CD14-positive monocyte (primary cell): ENCODE measurements at regions not wholly inside any gene's neighbourhood (a gene's known extent, or its start where the extent isn't known, plus 50 kb on each side); places are given as distances from the start of the nearest gene placed in this dataset.

Experiments
- DNase-seq, 3 donors: peaks; one replicate each; pipeline ENCODE4 v3.0.0-alpha.2; 2011 to 2022
- H2AFZ ChIP-seq: 2 replicates; pipeline ENCODE4 v1.6.0; 2012; ENCODE audit warnings: mild to moderate bottlenecking, low read depth, low read length, inconsistent platforms; ENCODE audit not compliant: insufficient read depth, poor library complexity, severe bottlenecking
- H3K27ac ChIP-seq, 2 donors: 1 replicate in 1 of 2; 2 replicates in 1 of 2; pipeline ENCODE4 v1.5.1; 2012 to 2013; ENCODE audit warnings: low read length in 2 of 2, control low read depth in 1 of 2, inconsistent platforms in 1 of 2, low read depth in 1 of 2, mild to moderate bottlenecking in 1 of 2
- H3K27me3 ChIP-seq, 2 donors: one replicate each; pipeline versions ENCODE4 v1.6.0 to v1.6.1; 2011 to 2013; ENCODE audit warnings: low read length in 2 of 2; ENCODE audit not compliant: control insufficient read depth in 2 of 2, insufficient read depth in 2 of 2
- H3K36me3 ChIP-seq, 2 donors: replicated peaks in 1 of 2; 1 replicate in 1 of 2; 2 replicates in 1 of 2; pipeline versions ENCODE4 v1.5.1 to v1.6.1; 2012 to 2013; ENCODE audit warnings: low read length in 2 of 2, control low read depth in 1 of 2, inconsistent platforms in 1 of 2, mild to moderate bottlenecking in 1 of 2; ENCODE audit not compliant: insufficient read depth in 2 of 2, control insufficient read depth in 1 of 2
- H3K4me1 ChIP-seq, 2 donors: 1 replicate in 1 of 2; 2 replicates in 1 of 2; pipeline versions ENCODE4 v1.5.1 to v1.6.1; 2012 to 2013; ENCODE audit warnings: low read length in 2 of 2, control low read depth in 1 of 2, inconsistent platforms in 1 of 2, mild to moderate bottlenecking in 1 of 2, moderate library complexity in 1 of 2; ENCODE audit not compliant: insufficient read depth in 2 of 2, control insufficient read depth in 1 of 2
- H3K4me2 ChIP-seq: replicated peaks from 2 replicates; pipeline ENCODE3; 2012; ENCODE audit warnings: low read length, moderate library complexity, mild to moderate bottlenecking; ENCODE audit not compliant: poor library complexity, severe bottlenecking; ENCODE audit errors: extremely low read depth
- H3K4me3 ChIP-seq, 3 experiments: fragments of 200-600 bp in 1 of 3; sonication (generic) in 1 of 3; replicated peaks in 1 of 3; 1 replicate in 2 of 3; 2 replicates in 1 of 3; pipeline ENCODE4 v1.5.1; 2011 to 2013; ENCODE audit warnings: low read length in 3 of 3, mild to moderate bottlenecking in 3 of 3, control low read depth in 2 of 3, low read depth in 2 of 3, inconsistent platforms in 1 of 3, moderate library complexity in 1 of 3
- H3K79me2 ChIP-seq: 2 replicates; pipeline ENCODE4 v1.6.0; 2012; ENCODE audit warnings: mild to moderate bottlenecking, control low read depth, inconsistent platforms, low read length, moderate library complexity; ENCODE audit not compliant: insufficient read depth
- H3K9ac ChIP-seq: 2 replicates; pipeline ENCODE4 v1.6.0; 2017; ENCODE audit warnings: low read length, mild to moderate bottlenecking; ENCODE audit not compliant: insufficient read depth, poor library complexity, severe bottlenecking
- H3K9me3 ChIP-seq, 2 donors: replicated peaks in 1 of 2; 1 replicate in 1 of 2; 2 replicates in 1 of 2; pipeline versions ENCODE4 v1.5.1 to v1.6.1; 2012 to 2013; ENCODE audit warnings: low read length in 2 of 2, control low read depth in 1 of 2; ENCODE audit not compliant: control insufficient read depth in 1 of 2, insufficient read depth in 1 of 2
- H4K20me1 ChIP-seq: 2 replicates; pipeline ENCODE4 v1.6.0; 2012; ENCODE audit warnings: mild to moderate bottlenecking, low read length, control low read depth, moderate library complexity; ENCODE audit not compliant: insufficient read depth
- H3K27ac Mint-ChIP-seq, 7 donors: one replicate each; pipeline ENCODE4 v1.8.0; 2020; ENCODE audit warnings: mild to moderate bottlenecking in 7 of 7, mixed read lengths in 7 of 7, moderate library complexity in 6 of 7, inconsistent platforms in 2 of 7
- H3K27me3 Mint-ChIP-seq, 3 donors: one replicate each; pipeline ENCODE4 v1.8.0; 2021 to 2022; ENCODE audit warnings: low read depth in 3 of 3, mild to moderate bottlenecking in 3 of 3, mixed read lengths in 3 of 3, moderate library complexity in 3 of 3, inconsistent platforms in 1 of 3
- H3K36me3 Mint-ChIP-seq, 2 donors: one replicate each; pipeline ENCODE4 v1.8.0; 2020; ENCODE audit warnings: mixed read lengths in 2 of 2, inconsistent platforms in 1 of 2, mild to moderate bottlenecking in 1 of 2
- H3K4me1 Mint-ChIP-seq: one replicate; pipeline ENCODE4 v1.8.0; 2020; ENCODE audit warnings: mild to moderate bottlenecking, mixed read lengths
- H3K4me3 Mint-ChIP-seq, 2 donors: one replicate each; pipeline ENCODE4 v1.8.0; 2020; ENCODE audit warnings: mild to moderate bottlenecking in 2 of 2, mixed read lengths in 2 of 2, moderate library complexity in 1 of 2
- H3K9me3 Mint-ChIP-seq, 7 donors: one replicate each; pipeline ENCODE4 v1.8.0; 2020 to 2022; ENCODE audit warnings: mixed read lengths in 7 of 7, mild to moderate bottlenecking in 6 of 7, moderate library complexity in 6 of 7, inconsistent platforms in 2 of 7
- WGBS: methylation state at CpG from one replicate; pipeline ENCODE4 v1.1.5; 2013; ENCODE audit warnings: missing lambda C conversion rate; ENCODE audit not compliant: insufficient coverage; 5-methylcytosine and 5-hydroxymethylcytosine counted together
- intact Hi-C, 2 donors: fragments of 100-400 bp; cut with micrococcal nuclease; formaldehyde crosslinking; loops; one replicate each; pipeline versions ENCODE4 v1.15.0 to v1.15.1; 2023
- TF ChIP-seq, protein P1 (sequence below): fragments of 200-600 bp; IDR thresholded peaks from one replicate; pipeline ENCODE4 v1.8.0; 2022; ENCODE audit warnings: antibody characterized with exemption, mild to moderate bottlenecking

DNA sequence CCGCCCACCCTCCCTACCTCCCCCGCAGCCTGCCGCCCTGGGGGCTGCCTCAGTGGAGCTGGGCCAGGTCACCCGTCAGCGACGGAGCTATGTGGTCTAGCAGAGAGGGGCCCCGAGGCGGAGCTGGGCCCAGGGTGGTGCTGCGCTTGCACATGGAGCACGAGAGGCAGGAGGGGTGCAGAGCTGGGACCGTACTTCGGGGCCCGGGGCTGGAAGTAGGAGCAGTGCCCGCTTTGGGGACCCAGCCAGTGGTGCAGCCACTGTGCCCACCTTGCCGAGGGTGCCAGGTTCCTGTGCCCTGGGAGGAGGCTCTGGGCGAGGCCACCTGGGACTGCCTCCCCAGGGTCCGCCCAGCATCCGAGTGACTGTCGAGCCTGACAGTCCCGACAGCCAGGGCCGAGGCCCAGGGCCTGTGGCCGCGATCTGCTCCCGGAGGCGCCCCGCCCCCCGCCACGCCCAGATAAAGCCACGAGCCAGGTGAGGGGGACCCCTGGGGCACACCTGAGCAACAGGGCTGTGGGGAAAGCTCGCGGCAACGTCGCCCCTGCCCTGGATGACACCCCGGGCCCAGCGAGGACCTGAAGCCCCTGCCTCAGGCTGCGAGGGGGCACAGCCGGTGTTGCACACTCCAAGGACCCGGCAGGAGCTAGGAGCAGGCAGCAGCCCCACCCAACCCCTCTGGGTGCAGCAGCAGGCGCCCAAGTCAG lies 117.5 kb downstream of the DNAAF6 start:
- no peak overlapping the region for H3K4me3 ChIP-seq
- H3K4me1 Mint-ChIP-seq = no peaks in the 10 kb centered on the region
- no peak overlapping the region for H3K27ac Mint-ChIP-seq
- H3K4me1 ChIP-seq = no peaks in the 10 kb centered on the region
- no peak overlapping the region for H3K27ac ChIP-seq
- peaks cover 6 to 12% (median 8%) of the 10 kb centered on the region in 3 donors for H3K27me3 Mint-ChIP-seq
- WGBS = 34% methylated on average over 27 of the region's 39 CpGs
- H3K4me2 ChIP-seq = no peak overlapping the region
- TF ChIP-seq, protein P1, sequence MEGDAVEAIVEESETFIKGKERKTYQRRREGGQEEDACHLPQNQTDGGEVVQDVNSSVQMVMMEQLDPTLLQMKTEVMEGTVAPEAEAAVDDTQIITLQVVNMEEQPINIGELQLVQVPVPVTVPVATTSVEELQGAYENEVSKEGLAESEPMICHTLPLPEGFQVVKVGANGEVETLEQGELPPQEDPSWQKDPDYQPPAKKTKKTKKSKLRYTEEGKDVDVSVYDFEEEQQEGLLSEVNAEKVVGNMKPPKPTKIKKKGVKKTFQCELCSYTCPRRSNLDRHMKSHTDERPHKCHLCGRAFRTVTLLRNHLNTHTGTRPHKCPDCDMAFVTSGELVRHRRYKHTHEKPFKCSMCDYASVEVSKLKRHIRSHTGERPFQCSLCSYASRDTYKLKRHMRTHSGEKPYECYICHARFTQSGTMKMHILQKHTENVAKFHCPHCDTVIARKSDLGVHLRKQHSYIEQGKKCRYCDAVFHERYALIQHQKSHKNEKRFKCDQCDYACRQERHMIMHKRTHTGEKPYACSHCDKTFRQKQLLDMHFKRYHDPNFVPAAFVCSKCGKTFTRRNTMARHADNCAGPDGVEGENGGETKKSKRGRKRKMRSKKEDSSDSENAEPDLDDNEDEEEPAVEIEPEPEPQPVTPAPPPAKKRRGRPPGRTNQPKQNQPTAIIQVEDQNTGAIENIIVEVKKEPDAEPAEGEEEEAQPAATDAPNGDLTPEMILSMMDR = no peak
- intact Hi-C loops = no loop called here
- no peaks in the 10 kb centered on the region for H3K9me3 Mint-ChIP-seq
- no peaks in the 10 kb centered on the region for H3K79me2 ChIP-seq
- DNase-seq = no peak
- no peak overlapping the region for H3K9ac ChIP-seq
- no peaks in the 10 kb centered on the region for H3K36me3 ChIP-seq
- H4K20me1 ChIP-seq = no peaks in the 10 kb centered on the region
- H3K4me3 Mint-ChIP-seq = no peak overlapping the region
- H2AFZ ChIP-seq = no peak overlapping the region
- H3K27me3 ChIP-seq = no peaks in the 10 kb centered on the region
- no peaks in the 10 kb centered on the region for H3K36me3 Mint-ChIP-seq
- H3K9me3 ChIP-seq = no peaks in the 10 kb centered on the region

DNA sequence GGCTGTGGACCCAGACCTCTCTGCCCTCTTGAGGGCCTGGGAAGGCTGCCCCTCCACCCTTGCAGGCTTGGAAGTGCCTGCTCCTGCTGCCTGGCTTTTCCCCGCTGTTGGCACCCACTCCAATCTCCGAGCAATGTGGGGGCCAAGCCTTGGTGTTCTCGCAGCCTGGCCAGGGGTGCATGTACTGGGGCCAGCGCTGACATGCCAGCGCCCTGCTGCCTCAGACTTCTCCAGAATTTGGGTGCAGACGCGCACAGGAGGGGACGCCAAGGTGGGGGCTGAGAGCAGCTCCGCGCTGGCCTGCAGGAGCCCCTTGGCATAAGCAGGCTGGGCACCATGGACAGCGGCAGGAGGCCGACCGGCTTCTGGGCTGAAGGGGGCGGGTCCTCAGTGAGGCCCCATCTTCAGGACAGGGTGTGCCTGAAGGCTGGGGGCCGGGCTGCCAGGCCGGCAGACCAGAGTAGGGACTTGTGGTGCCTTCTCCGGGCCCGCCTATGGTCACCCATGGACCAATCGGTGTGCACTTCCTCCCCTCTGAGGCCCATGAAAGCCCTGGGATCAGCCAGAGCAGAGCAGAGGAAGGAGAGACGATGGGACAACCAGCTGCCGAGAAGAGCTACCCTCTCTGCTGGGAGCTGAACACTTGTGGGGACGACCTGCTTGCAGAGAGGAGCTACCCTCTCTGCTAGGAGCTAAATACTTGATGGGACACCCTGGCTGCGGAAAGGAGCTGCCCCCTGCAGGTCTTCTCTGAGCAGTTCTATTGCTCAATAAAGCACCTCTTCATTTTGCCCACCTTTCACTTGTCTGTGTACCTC lies 118.3 kb downstream of the DNAAF6 start:
- no peaks in the 10 kb centered on the region for H3K36me3 Mint-ChIP-seq
- no peak overlapping the region for H3K4me3 Mint-ChIP-seq
- Histone ChIP-seq H3K9me3 (no peaks in the 10 kb centered on the region), H3K4me2 (no peak overlapping the region), H4K20me1 (no peaks in the 10 kb centered on the region), H3K36me3 (no peaks in the 10 kb centered on the region), H2AFZ (no peak overlapping the region), H3K27me3 (no peaks in the 10 kb centered on the region), H3K27ac (no peak overlapping the region), H3K79me2 (no peaks in the 10 kb centered on the region), H3K4me3 (no peak overlapping the region), H3K4me1 (no peaks in the 10 kb centered on the region), H3K9ac (no peak overlapping the region)
- TF ChIP-seq, protein P1 = no peak
- no peak overlapping the region for H3K27ac Mint-ChIP-seq
- intact Hi-C loops = no loop called here
- H3K27me3 Mint-ChIP-seq = peaks cover 6 to 12% (median 9%) of the 10 kb centered on the region in 3 donors
- WGBS = 10% methylated on average over 18 of the region's 23 CpGs
- no peaks in the 10 kb centered on the region for H3K9me3 Mint-ChIP-seq
- H3K4me1 Mint-ChIP-seq = no peaks in the 10 kb centered on the region
- no peak for DNase-seq
